Activated CD4-positive, alpha-beta T cell treated with anti-CD3 and anti-CD28 coated beads, Interleukin-2, amount 50 U/mL, for 24 hours (primary cell): ENCODE measurements at regions not wholly inside any gene's neighbourhood (a gene's known extent, or its start where the extent isn't known, plus 50 kb on each side); places are given as distances from the start of the nearest gene placed in this dataset.
"Not testable (repeated sequence)": the region's sequence is repeated elsewhere in the genome, so short reads cannot be mapped to it uniquely, and the experiment has no call there.

Source experiments
- DNase-seq, 2 donors: peaks; one replicate each; pipeline ENCODE4 v3.0.0-alpha.2; 2020; ENCODE audit warnings: low read depth in 1 of 2, low spot score in 1 of 2

DNA sequence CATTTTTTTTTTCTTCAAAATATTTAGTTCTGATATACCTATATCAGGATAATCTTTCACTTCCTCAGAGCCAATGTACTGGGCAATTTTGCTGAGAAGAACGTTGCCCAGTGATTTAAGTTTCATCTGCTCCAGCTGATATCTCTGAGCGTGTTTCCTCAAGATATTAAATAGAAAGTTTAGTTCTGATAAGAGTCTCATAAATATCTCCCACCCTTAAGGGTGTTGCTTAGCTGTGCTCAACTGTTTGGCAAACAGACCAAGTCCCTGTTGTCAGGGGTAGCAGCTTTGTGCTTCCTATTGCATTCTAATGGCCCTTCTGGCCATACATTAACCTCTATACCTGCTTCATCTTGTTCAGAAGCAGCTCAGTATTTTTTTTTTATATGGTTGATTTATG, 84.7 kb upstream of the GPR141 start:
- no peak for DNase-seq

DNA sequence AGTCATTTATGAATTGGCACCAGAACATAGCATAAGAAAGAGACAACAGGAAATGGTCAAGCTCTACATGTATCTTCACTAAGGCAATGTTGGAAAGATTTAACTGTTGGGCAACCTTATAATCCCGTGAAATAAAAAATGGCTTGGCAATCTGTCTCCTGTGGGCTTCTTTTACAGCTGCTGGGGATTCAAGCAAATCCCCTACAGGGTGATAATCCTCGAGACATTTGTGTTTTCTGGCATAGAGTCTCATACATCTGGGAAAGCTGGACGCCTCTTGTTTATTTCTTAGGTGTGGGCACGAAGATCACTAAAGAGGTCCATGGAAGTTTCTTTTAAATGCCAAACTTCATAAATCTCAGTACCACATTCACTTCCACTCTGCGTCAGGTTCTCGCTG, 82.2 kb upstream of the GPR141 start:
- no peak for DNase-seq

DNA sequence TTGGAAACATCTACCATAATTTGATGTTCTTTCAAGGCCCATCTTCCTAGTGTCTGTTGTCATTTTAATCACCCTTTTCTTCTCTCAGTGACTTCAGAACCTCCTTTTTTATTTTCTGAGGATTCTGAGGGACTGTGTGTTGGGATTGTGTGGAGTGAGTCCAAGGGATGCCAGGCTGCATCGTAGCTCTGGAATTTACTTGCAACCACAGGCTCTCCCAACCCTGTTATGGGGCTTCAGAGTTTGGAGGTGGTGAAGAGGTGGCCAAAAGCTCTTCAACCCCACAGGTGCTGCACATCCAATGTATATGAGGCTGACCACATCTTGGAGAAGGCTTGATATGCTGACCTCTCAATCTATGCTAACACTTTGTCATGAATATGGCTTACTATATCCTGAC, 79.5 kb upstream of the GPR141 start:
- no peak for DNase-seq

DNA sequence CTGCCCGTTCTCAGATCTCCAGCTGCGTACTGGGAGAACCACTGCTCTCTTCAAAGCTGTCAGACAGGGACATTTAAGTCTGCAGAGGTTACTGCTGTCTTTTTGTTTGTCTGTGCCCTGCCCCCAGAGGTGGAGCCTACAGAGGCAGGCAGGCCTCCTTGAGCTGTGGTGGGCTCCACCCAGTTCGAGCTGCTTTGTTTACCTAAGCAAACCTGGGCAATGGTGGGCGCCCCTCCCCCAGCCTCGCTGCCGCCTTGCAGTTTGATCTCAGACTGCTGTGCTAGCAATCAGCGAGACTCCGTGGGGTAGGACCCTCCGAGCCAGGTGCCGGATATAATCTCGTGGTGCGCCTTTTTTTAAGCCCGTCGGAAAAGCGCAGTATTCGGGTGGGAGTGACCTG, 66.2 kb upstream of the GPR141 start:
- not testable (repeated sequence) for DNase-seq

GRCh38 chr7:37633048-37633447, 50.5 kb upstream of the GPR141 start:
- DNase-seq = no peak
